Stimulated activated CD4-positive, alpha-beta T cell treated with anti-CD3 and anti-CD28 coated beads, TNF-alpha, amount 100 ng/mL, for 48 hours (primary cell): ENCODE measurements at regions not wholly inside any gene's neighbourhood (a gene's known extent, or its start where the extent isn't known, plus 50 kb on each side); places are given as distances from the start of the nearest gene placed in this dataset.

Experiments used
- DNase-seq, 3 donors: peaks; one replicate each; pipeline ENCODE4 v3.0.0-alpha.2; 2020; ENCODE audit warnings: low read depth in 3 of 3

DNA sequence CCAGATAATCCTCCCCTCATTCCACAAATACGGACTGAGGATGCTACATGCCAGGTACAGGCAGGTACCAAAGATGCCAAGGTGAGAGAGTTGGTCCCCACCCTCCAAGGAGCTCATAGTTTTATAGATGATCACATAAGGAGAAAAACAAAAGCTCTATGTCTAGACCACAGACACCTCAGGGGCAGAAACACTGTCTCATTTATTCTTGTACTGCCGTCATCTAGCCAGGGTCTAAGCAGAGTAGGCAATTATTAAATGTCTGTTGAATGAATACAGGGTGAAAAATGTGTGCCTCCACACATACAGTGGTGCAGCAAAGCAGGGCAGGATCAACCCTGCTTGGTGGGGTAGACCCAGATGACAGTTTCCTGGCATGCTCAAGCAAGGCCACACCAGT is 439.8 kb upstream of the JARID2 start:
- DNase-seq = no peak

- DNase-seq = no peak
Measured at GRCh38 chr6:14807130-14807529, 438.7 kb upstream of the JARID2 start.

DNA sequence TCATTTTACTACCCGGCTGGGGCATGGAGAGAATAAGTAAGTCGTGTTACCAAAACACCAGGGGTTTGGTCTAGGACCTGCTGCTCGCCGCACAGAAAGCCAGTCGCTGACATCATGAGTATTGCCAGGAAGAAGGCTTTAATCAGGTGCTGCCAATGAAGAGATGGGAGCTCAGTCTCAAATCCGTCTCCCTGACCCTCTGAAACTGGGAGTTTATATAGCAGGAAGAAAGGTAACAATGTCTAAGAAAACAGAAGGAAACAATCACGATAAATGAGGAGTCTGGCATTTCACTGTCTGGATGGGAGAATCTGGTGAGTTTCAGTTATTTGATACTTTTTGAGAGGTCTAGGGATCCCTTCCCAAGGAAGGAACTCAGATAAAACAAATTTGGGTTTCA is 437.9 kb upstream of the JARID2 start:
- no peak for DNase-seq

DNA sequence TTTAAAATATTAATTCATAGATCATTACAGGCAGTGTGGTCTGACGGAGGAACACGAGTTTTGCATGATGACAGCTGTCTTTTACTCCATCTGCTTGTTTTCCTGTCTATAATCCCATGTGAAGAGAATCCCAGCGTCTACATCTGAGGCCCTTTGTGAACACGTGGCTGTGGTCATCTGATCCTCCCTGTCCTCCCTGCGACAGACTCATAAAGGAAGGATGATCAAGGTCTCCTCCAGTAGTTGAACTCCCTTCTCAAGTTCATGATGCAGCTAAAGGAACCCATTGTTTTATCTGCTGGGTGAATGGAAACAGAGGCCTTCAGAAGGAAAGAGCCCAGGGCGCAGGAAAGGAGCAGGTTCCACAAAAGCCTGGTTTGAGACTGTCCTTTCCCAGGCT is 435.8 kb upstream of the JARID2 start:
- DNase-seq = no peak

GRCh38 chr6:14811775-14812428 is 434.0 kb upstream of the JARID2 start:
- no peak for DNase-seq

GRCh38 chr6:14814016-14814415 is 431.9 kb upstream of the JARID2 start:
- no peak for DNase-seq

- DNase-seq = no peak
Measured at GRCh38 chr6:14816116-14816859, 429.6 kb upstream of the JARID2 start.

GRCh38 chr6:14817074-14817473 is 428.8 kb upstream of the JARID2 start:
- no peak for DNase-seq

DNA sequence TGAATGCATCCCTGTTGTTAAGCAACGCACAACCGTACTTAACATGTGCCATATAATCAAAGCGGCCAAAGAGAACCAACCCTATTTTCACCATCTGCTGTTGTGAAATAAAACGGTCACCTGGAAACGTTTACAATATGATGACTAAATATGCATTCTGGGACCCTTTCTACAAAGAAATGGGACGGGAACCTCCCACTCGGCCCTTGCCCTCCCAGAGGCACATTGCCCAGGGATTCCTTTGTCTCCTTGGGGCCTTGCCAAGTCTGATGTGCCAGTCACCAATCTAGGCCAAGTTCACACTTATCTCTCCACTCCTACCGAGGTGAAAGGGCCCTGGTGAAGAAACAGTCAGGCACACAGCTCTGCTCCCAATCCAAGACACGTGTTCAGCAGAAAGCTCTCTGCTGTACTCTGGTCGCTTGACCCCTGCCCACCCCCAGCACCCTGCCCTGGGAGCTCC is 427.4 kb upstream of the JARID2 start:
- no peak for DNase-seq

GRCh38 chr6:14819001-14819400 is 426.9 kb upstream of the JARID2 start:
- no peak for DNase-seq

DNA sequence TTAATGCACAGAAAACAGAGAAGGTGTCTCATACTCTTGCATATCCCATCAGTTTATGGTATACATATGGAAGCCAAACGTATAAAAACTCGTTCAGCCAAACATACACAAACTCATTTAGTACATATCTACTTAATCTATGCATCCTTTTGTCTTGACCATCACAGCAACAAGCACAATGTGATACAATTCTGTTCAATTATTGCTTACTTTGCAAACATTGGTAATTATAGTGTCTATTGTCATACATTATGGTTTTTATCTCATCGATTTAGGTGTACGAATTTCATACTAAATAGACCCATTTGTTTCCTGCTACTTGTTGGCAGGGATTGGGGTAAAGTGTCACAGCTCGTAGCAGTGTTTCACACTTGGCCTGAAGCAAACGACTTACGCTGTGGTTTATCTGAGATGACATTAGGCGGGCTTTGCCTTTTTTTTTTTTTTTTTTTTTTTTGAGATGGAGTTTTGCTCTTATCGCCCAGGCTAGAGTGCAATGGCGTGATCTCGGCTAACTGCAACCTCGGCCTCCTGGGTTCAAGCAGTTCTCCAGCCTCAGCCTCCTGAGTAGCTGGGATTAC is 425.9 kb upstream of the JARID2 start:
- DNase-seq = no peak

DNA sequence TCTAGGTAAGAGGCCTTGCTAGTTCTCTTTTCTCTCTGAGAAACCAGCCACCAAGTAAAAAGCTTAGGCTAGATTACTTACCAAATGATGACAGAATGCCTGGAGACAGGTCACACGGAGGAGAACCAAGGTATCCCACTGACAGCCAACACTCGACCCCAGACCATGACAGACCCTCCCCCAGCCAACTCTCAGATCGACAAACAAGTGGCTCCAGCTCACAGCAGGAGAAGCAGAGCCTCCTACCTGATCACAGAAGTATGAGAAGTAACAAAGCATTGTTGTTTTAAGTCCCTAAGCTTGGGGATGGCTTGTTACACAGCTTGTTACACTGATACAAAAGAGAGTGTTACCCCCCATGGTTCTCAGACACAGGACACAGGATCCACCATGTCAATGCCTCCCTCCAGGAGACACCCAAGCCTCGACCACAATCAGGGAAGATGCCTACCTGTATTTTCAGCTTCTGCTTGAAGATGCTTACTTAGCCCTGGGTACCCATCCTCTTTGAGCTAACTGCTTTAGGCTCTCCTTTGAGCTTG is 423.8 kb upstream of the JARID2 start:
- no peak for DNase-seq

DNA sequence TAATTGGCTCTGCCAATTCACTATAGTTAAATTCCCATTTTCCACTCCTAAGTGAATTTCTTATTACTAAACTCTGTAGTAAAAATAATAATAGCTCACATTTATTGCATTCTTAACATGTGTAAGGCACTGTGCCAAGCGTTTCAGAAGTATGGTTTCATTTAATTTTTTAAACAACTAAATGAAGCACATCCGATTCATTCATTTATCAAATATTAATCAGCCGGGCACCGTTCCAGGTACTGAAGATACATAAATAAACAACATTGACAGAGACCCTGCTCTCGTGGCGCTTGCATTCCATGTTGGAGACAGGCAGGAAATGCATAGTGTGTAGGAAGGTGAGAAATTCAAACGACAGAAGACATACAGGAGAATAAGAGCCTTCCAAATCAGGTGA is 423.2 kb upstream of the JARID2 start:
- no peak for DNase-seq

DNA sequence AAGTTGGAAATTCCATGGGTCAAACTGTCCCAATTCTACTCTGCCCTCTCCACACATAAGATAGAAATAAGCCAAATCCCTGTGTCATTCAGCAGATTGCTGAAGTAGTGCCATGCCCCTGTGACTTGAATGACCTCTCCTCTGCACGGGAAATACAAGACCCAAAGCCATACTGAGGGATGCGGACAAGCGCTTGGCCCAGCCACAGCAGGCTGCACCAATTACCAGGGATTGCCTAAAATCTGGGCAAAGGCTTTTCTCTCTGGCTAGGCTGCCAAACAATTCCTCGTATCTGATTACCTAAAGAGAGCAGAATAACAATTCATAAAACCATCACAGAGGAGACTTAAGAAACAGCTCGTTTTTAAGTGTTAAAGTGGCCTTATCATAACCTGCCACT is 421.8 kb upstream of the JARID2 start:
- DNase-seq = no peak

GRCh38 chr6:14824484-14825275 is 421.2 kb upstream of the JARID2 start:
- no peak for DNase-seq

DNA sequence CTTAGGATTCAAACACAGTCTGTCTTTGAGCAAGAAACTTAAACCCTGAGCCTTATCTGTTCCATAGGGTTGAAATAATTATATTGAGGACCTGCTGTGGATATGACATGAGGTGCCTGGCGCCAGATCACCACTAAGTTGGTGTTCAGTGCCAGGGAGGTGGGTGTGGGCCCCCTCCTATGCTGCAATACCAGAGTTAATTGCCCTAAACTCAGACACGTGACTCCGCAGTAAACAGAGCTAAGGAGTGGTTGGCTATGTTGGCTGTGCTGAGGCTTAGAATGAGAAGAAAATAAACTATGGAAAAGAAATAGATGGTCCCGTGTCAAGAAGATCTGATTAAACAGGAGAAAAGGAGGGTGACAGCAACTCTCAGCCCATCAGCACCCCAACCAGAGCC is 419.4 kb upstream of the JARID2 start:
- no peak for DNase-seq

GRCh38 chr6:14827354-14827753 is 418.5 kb upstream of the JARID2 start:
- DNase-seq = no peak

DNA sequence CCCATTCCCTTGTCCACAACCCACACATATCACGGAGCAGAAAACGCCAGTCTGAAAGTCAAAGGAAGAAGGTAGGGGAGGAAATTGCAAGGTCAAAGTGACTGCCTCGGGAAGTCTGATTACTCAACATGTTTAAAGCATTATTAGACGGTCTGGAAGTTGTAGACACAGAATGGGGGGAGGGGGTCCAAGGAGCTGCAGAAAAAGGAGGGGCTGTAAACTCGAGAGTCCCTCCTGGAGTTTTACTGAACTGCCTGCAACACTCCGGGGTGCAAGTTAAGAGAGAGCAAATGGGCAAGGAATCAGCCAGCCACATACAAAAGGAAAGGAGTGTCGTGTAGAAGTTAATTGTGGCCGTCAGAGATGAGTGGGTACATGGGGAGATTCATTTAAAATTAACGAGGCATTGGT is 417.7 kb upstream of the JARID2 start:
- no peak for DNase-seq

- DNase-seq = no peak
Measured at GRCh38 chr6:14831070-14831469, 414.8 kb upstream of the JARID2 start.

DNA sequence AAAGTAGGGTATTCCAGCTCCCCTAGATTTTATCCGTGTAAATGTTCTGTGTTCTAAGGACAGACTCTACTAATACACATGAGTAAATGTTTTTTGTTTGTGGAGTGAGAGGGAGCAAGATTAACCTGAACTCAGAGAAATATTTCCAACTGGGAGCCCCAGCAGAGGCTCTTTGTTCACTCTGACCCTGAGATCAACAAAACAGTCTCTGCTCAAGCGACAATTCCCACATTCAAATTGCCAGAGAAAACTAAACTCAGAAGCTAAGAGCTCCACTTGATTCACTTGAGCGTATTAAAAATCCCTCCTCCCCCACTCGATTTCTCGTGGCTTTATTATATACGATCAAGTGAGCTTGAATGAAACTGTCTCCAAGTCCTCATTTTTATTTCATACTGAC is 413.9 kb upstream of the JARID2 start:
- DNase-seq = no peak

- DNase-seq = no peak
Measured at GRCh38 chr6:14832427-14832826, 413.4 kb upstream of the JARID2 start.
